K562 (cell line): ENCODE measurements at regions not wholly inside any gene's neighbourhood (a gene's known extent, or its start where the extent isn't known, plus 50 kb on each side); places are given as distances from the start of the nearest gene placed in this dataset.

Experiments
- ATAC-seq: fragments of 200-7000 bp; cut with Tn5 transposase; 3 replicates; pipeline ENCODE4 v1.9.1; 2020; ENCODE audit warnings: moderate library complexity
- BruUV-seq: library from RNA; stranded (reverse); fragments of 400-500 nt; replicated peaks from 2 replicates; lab custom pipeline; 2021; lab: Mats Ljungman, UMichigan
- CTCF ChIA-PET: fragments of 300-600 bp; formaldehyde crosslinking; extraction: SDS; loops from one replicate; lab custom pipeline; 2021; ENCODE audit warnings: low intra/inter-chr PET ratio; lab: Yijun Ruan, JAX
- POLR2A ChIA-PET: fragments of 300-600, 350-650 bp; sonication (Branson Sonifier 250); formaldehyde crosslinking; extraction: SDS; loops from one replicate; lab custom pipeline; 2021; ENCODE audit warnings: antibody characterized with exemption, inconsistent platforms; lab: Yijun Ruan, JAX
- DNase-seq, 4 experiments: peaks; one replicate each; pipeline versions ENCODE4 v3.0.0 to v3.0.0-alpha.2; 2011 to 2018; ENCODE audit warnings: low spot score in 3 of 4, mixed read lengths in 3 of 4; ENCODE audit errors: extremely low read depth in 1 of 4
- FAIRE-seq: peaks from 2 replicates; lab custom pipeline; 2011; peaks lifted over from hg19 to GRCh38; lab: Jason Lieb, UNC
- H2AFZ ChIP-seq: 2 replicates; pipeline ENCODE4 v1.6.0; 2011; ENCODE audit warnings: low read depth, low read length, control low read depth, inconsistent platforms
- H3K27ac ChIP-seq: fragments of 200-600 bp; 3 replicates; pipeline ENCODE4 v1.8.0; 2011; ENCODE audit warnings: low read depth, mild to moderate bottlenecking, control low read depth, inconsistent platforms, low read length, moderate library complexity, mixed read lengths; ENCODE audit errors: extremely low read depth
- H3K27me3 ChIP-seq, 2 experiments: fragments of 300-600 bp in 1 of 2; 2 replicates in 1 of 2; 3 replicates in 1 of 2; pipeline versions ENCODE4 v1.6.0 to v1.8.0; 2011; ENCODE audit warnings: inconsistent platforms in 2 of 2, low read length in 2 of 2, mild to moderate bottlenecking in 1 of 2, mixed read lengths in 1 of 2, moderate library complexity in 1 of 2; ENCODE audit not compliant: control insufficient read depth in 2 of 2, insufficient read depth in 2 of 2
- H3K36me3 ChIP-seq: fragments of 300-600 bp; 3 replicates; pipeline ENCODE4 v1.8.0; 2011; ENCODE audit warnings: mild to moderate bottlenecking, low read length, inconsistent platforms; ENCODE audit not compliant: control insufficient read depth, insufficient read depth
- H3K4me1 ChIP-seq, 2 experiments: fragments of 200-600 bp in 1 of 2; replicated peaks in 1 of 2; 2 replicates in 1 of 2; 3 replicates in 1 of 2; pipeline versions ENCODE4 v1.5.1 to v1.8.0; 2011; ENCODE audit warnings: inconsistent platforms in 2 of 2, low read length in 2 of 2, mild to moderate bottlenecking in 1 of 2, mixed read lengths in 1 of 2, moderate library complexity in 1 of 2; ENCODE audit not compliant: control insufficient read depth in 2 of 2, insufficient read depth in 2 of 2
- H3K4me2 ChIP-seq: 2 replicates; pipeline ENCODE4 v1.6.1; 2011; ENCODE audit warnings: low read length, control low read depth, inconsistent platforms, mixed read lengths; ENCODE audit not compliant: insufficient read depth
- H3K4me3 ChIP-seq: fragments of 200-600 bp; sonication (generic), shearing (Covaris generic); 2 replicates; pipeline ENCODE4 v1.5.1; 2016; ENCODE audit warnings: control low read depth, inconsistent platforms
- H3K79me2 ChIP-seq: fragments of 200-600 bp; 3 replicates; pipeline ENCODE4 v1.8.0; 2011; ENCODE audit warnings: low read length, inconsistent platforms; ENCODE audit not compliant: control insufficient read depth, insufficient read depth
- H3K9ac ChIP-seq, 2 experiments: 2 replicates each; pipeline versions ENCODE4 v1.6.0 to v1.6.1; 2011; ENCODE audit warnings: low read depth in 2 of 2, low read length in 2 of 2, control low read depth in 1 of 2, inconsistent platforms in 1 of 2, mild to moderate bottlenecking in 1 of 2, mixed read lengths in 1 of 2; ENCODE audit not compliant: insufficient read depth in 1 of 2
- H3K9me1 ChIP-seq: one replicate; pipeline ENCODE4 v1.6.0; 2011; ENCODE audit warnings: inconsistent platforms, mild to moderate bottlenecking, low read length, moderate library complexity; ENCODE audit not compliant: control insufficient read depth, insufficient read depth
- H3K9me3 ChIP-seq: replicated peaks from 2 replicates; pipeline ENCODE4 v1.5.1; 2011; ENCODE audit warnings: low read depth, low read length, inconsistent platforms; ENCODE audit not compliant: control insufficient read depth, insufficient read depth
- H4K20me1 ChIP-seq: replicated peaks from 2 replicates; pipeline ENCODE4 v1.6.1; 2011; ENCODE audit warnings: low read length, inconsistent platforms, mixed read lengths; ENCODE audit not compliant: control insufficient read depth, insufficient read depth
- FOXK1 ChIP-seq: sonication (generic); formaldehyde crosslinking; IDR thresholded peaks from 2 replicates; pipeline ENCODE4 v1.8.0; 2022; ENCODE audit warnings: missing genetic modification reagents, mild to moderate bottlenecking, borderline replicate concordance
- MAFF ChIP-seq: IDR thresholded peaks from 2 replicates; pipeline ENCODE4 v1.6.1; 2012; ENCODE audit warnings: low read length, improper control_type of control experiment
- MTA3 ChIP-seq: fragments of 450-650 bp; formaldehyde crosslinking; IDR thresholded peaks from 2 replicates; pipeline ENCODE4 v1.6.1; 2017; ENCODE audit warnings: mild to moderate bottlenecking, borderline replicate concordance
- SREBF2 ChIP-seq: sonication (generic); formaldehyde crosslinking; IDR thresholded peaks from 2 replicates; pipeline ENCODE4 v1.4.0; 2020; ENCODE audit warnings: mild to moderate bottlenecking, missing genetic modification reagents
- ZKSCAN3 ChIP-seq: fragments of 250-450 bp; sonication (Bioruptor Pico); IDR thresholded peaks from 2 replicates; pipeline ENCODE4 v1.4.0; 2020
- ZNF212 ChIP-seq: fragments of 450-650 bp; formaldehyde crosslinking; IDR thresholded peaks from 2 replicates; pipeline ENCODE4 v1.4.0; 2020; ENCODE audit warnings: mild to moderate bottlenecking
- WGBS: fragments of 100-300 bp; shearing (Covaris generic); methylation state at CpG from one replicate; pipeline ENCODE4 v1.1.6; 2016; ENCODE audit warnings: low coverage, mixed read lengths; ENCODE audit not compliant: insufficient coverage; ENCODE audit errors: missing lambda C conversion rate; 5-methylcytosine and 5-hydroxymethylcytosine counted together
- in situ Hi-C: fragments of 300-500 bp; cut with MboI; formaldehyde crosslinking; loops from 4 replicates; pipeline ENCODE4 v1.15.0; 2018; ENCODE audit warnings: inconsistent platforms, mixed read lengths
- intact Hi-C: fragments of 100-400 bp; cut with micrococcal nuclease; formaldehyde crosslinking; loops from 2 replicates; pipeline ENCODE4 v1.14.2; 2022
- TF ChIP-seq, protein P1 (sequence below): sonication (generic); formaldehyde crosslinking; IDR thresholded peaks from 2 replicates; pipeline ENCODE4 v1.8.0; 2023; ENCODE audit warnings: missing genetic modification reagents, mild to moderate bottlenecking, borderline replicate concordance
- TF ChIP-seq, protein P2 (sequence below): IDR thresholded peaks from 2 replicates; pipeline ENCODE4 v1.6.1; 2011; ENCODE audit warnings: borderline replicate concordance, low read depth, mild to moderate bottlenecking, moderate library complexity, low read length; ENCODE audit not compliant: insufficient read depth, poor library complexity, severe bottlenecking

DNA sequence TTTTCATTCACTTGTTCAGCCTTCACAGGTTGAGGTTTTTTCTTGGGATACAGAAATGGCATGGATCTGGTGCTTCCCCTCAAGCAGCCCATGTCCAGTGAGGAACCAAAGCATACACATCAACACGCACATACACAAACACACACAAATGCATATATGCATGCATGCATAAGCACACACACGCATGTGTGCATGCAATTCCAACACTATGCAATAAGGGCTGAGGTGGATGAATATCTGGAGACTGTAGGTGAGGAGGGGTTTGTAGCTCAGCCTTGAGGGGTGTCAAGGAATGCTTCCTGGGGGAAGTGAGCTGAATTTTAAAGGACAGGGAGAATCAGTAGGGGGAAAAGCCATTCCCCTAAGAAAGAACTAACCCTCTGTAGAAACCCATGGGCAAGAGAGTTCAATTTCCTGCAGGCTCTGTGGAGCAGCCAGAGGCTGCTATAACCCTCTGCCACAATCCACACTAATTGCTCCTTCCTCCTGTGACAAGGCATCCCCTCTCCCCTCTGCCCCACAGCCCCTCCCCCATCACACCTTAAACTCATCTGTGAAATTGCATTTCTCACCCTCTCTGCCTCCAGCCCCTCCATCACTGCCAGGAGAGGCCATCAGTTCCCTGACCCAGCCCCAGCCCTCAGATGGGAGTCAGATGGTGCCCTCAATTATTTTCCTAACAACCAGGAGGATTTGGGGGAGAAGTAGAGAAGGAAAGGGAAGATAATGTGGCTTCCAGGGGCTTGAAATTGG lies 316.4 kb downstream of the RPS24 start:
- Histone ChIP-seq H3K9me3 (no peaks in the 10 kb centered on the region), H3K36me3 (no peaks in the 10 kb centered on the region), H3K9me1 (no peaks in the 10 kb centered on the region), H3K4me1 (no peaks in the 10 kb centered on the region), H4K20me1 (no peaks in the 10 kb centered on the region), H3K27ac (no peak overlapping the region), H3K4me2 (no peak overlapping the region), H3K4me3 (no peak overlapping the region)
- 4% methylated on average over 2 of the region's 2 CpGs for WGBS
- intact Hi-C loops = no loop called here
- CTCF ChIA-PET = no interaction called here
- TF ChIP-seq SREBF2 (CRISPR knock-in tag) = no peak
- no peak for TF ChIP-seq FOXK1 (CRISPR knock-in tag)
- no peak for TF ChIP-seq MTA3
- no peak for TF ChIP-seq ZNF212 (CRISPR knock-in tag)
- no peak for TF ChIP-seq ZKSCAN3 (CRISPR knock-in tag)
- TF ChIP-seq, protein P1, sequence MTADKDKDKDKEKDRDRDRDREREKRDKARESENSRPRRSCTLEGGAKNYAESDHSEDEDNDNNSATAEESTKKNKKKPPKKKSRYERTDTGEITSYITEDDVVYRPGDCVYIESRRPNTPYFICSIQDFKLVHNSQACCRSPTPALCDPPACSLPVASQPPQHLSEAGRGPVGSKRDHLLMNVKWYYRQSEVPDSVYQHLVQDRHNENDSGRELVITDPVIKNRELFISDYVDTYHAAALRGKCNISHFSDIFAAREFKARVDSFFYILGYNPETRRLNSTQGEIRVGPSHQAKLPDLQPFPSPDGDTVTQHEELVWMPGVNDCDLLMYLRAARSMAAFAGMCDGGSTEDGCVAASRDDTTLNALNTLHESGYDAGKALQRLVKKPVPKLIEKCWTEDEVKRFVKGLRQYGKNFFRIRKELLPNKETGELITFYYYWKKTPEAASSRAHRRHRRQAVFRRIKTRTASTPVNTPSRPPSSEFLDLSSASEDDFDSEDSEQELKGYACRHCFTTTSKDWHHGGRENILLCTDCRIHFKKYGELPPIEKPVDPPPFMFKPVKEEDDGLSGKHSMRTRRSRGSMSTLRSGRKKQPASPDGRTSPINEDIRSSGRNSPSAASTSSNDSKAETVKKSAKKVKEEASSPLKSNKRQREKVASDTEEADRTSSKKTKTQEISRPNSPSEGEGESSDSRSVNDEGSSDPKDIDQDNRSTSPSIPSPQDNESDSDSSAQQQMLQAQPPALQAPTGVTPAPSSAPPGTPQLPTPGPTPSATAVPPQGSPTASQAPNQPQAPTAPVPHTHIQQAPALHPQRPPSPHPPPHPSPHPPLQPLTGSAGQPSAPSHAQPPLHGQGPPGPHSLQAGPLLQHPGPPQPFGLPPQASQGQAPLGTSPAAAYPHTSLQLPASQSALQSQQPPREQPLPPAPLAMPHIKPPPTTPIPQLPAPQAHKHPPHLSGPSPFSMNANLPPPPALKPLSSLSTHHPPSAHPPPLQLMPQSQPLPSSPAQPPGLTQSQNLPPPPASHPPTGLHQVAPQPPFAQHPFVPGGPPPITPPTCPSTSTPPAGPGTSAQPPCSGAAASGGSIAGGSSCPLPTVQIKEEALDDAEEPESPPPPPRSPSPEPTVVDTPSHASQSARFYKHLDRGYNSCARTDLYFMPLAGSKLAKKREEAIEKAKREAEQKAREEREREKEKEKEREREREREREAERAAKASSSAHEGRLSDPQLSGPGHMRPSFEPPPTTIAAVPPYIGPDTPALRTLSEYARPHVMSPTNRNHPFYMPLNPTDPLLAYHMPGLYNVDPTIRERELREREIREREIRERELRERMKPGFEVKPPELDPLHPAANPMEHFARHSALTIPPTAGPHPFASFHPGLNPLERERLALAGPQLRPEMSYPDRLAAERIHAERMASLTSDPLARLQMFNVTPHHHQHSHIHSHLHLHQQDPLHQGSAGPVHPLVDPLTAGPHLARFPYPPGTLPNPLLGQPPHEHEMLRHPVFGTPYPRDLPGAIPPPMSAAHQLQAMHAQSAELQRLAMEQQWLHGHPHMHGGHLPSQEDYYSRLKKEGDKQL (CRISPR knock-in tag) = no peak
- TF ChIP-seq, protein P2, sequence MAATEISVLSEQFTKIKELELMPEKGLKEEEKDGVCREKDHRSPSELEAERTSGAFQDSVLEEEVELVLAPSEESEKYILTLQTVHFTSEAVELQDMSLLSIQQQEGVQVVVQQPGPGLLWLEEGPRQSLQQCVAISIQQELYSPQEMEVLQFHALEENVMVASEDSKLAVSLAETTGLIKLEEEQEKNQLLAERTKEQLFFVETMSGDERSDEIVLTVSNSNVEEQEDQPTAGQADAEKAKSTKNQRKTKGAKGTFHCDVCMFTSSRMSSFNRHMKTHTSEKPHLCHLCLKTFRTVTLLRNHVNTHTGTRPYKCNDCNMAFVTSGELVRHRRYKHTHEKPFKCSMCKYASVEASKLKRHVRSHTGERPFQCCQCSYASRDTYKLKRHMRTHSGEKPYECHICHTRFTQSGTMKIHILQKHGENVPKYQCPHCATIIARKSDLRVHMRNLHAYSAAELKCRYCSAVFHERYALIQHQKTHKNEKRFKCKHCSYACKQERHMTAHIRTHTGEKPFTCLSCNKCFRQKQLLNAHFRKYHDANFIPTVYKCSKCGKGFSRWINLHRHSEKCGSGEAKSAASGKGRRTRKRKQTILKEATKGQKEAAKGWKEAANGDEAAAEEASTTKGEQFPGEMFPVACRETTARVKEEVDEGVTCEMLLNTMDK = no peak
- TF ChIP-seq MAFF = no peak
- TF ChIP-seq, all 486 proteins: peak for 0
- POLR2A ChIA-PET = interaction anchor here (0.5 kb wide), 1 partner anchor 62 kb away, joined by 3 read pairs; no protein-coding TSS in a partner anchor
- H3K79me2 ChIP-seq = no peaks in the 10 kb centered on the region
- ATAC-seq (no peak), DNase-seq (no peak), FAIRE-seq (no peak)
- no peak overlapping the region for H2AFZ ChIP-seq
- BruUV-seq = no TSS peak
- in situ Hi-C loops = no loop called here
- H3K9ac ChIP-seq = no peak overlapping the region
- no peaks in the 10 kb centered on the region; a peak in 1 of 5 replicates for H3K27me3 ChIP-seq
